ENCODE measurements at regions not wholly inside any gene's neighbourhood (a gene's known extent, or its start where the extent isn't known, plus 50 kb on each side); places are given as distances from the start of the nearest gene placed in this dataset.

GRCh38 chr2:238709325-238710025, 138.4 kb upstream of the TWIST2 start:
- no peaks in the 10 kb centered on the region for H3K4me1 Mint-ChIP-seq (ENCODE audit: unreplicated experiment)
- DNase-seq (ENCODE audit: low spot score) = no peak
- H3K27me3 Mint-ChIP-seq (ENCODE audit: unreplicated experiment) = no peaks in the 10 kb centered on the region
- H3K9me3 Mint-ChIP-seq (ENCODE audit: unreplicated experiment) = no peaks in the 10 kb centered on the region
- TF ChIP-seq CTCF (IDR thresholded peaks at IDR 0.05; ENCODE audit: unreplicated experiment) = no peak
- no peaks in the 10 kb centered on the region for H3K36me3 Mint-ChIP-seq (ENCODE audit: low read depth, unreplicated experiment)
- H3K4me3 Mint-ChIP-seq (ENCODE audit: unreplicated experiment) = no peak overlapping the region
- H3K27ac Mint-ChIP-seq (ENCODE audit: unreplicated experiment) = no peak overlapping the region

- Mint-ChIP-seq H3K4me1 (ENCODE audit: unreplicated experiment) (no peaks in the 10 kb centered on the region), H3K27ac (ENCODE audit: unreplicated experiment) (no peak overlapping the region), H3K9me3 (ENCODE audit: unreplicated experiment) (no peaks in the 10 kb centered on the region), H3K27me3 (ENCODE audit: unreplicated experiment) (no peaks in the 10 kb centered on the region), H3K36me3 (ENCODE audit: low read depth, unreplicated experiment) (no peaks in the 10 kb centered on the region), H3K4me3 (ENCODE audit: unreplicated experiment) (no peak overlapping the region)
- no peak for DNase-seq (ENCODE audit: low spot score)
- no peak for TF ChIP-seq CTCF (IDR thresholded peaks at IDR 0.05; ENCODE audit: unreplicated experiment)
Observed at GRCh38 chr2:238710032-238710735, 137.7 kb upstream of the TWIST2 start.

GRCh38 chr2:238710787-238711186, 137.1 kb upstream of the TWIST2 start:
- Mint-ChIP-seq H3K4me3 (ENCODE audit: unreplicated experiment) (no peak overlapping the region), H3K36me3 (ENCODE audit: low read depth, unreplicated experiment) (no peaks in the 10 kb centered on the region), H3K4me1 (ENCODE audit: unreplicated experiment) (no peaks in the 10 kb centered on the region), H3K27me3 (ENCODE audit: unreplicated experiment) (no peaks in the 10 kb centered on the region), H3K9me3 (ENCODE audit: unreplicated experiment) (no peaks in the 10 kb centered on the region), H3K27ac (ENCODE audit: unreplicated experiment) (no peak overlapping the region)
- TF ChIP-seq CTCF (IDR thresholded peaks at IDR 0.05; ENCODE audit: unreplicated experiment) = no peak
- no peak for DNase-seq (ENCODE audit: low spot score)

GRCh38 chr2:238711346-238711745, 136.5 kb upstream of the TWIST2 start:
- H3K27me3 Mint-ChIP-seq (ENCODE audit: unreplicated experiment) = no peaks in the 10 kb centered on the region
- H3K27ac Mint-ChIP-seq (ENCODE audit: unreplicated experiment) = no peak overlapping the region
- H3K9me3 Mint-ChIP-seq (ENCODE audit: unreplicated experiment) = no peaks in the 10 kb centered on the region
- H3K4me3 Mint-ChIP-seq (ENCODE audit: unreplicated experiment) = no peak overlapping the region
- no peak for TF ChIP-seq CTCF (IDR thresholded peaks at IDR 0.05; ENCODE audit: unreplicated experiment)
- H3K36me3 Mint-ChIP-seq (ENCODE audit: low read depth, unreplicated experiment) = no peaks in the 10 kb centered on the region
- DNase-seq (ENCODE audit: low spot score) = no peak
- no peaks in the 10 kb centered on the region for H3K4me1 Mint-ChIP-seq (ENCODE audit: unreplicated experiment)

- H3K4me3 Mint-ChIP-seq (ENCODE audit: unreplicated experiment) = no peak overlapping the region
- H3K4me1 Mint-ChIP-seq (ENCODE audit: unreplicated experiment) = no peaks in the 10 kb centered on the region
- peaks cover 2% of the 10 kb centered on the region for H3K27me3 Mint-ChIP-seq (ENCODE audit: unreplicated experiment)
- no peak for TF ChIP-seq CTCF (IDR thresholded peaks at IDR 0.05; ENCODE audit: unreplicated experiment)
- no peaks in the 10 kb centered on the region for H3K36me3 Mint-ChIP-seq (ENCODE audit: low read depth, unreplicated experiment)
- H3K9me3 Mint-ChIP-seq (ENCODE audit: unreplicated experiment) = no peaks in the 10 kb centered on the region
- DNase-seq (ENCODE audit: low spot score) = no peak
- no peak overlapping the region for H3K27ac Mint-ChIP-seq (ENCODE audit: unreplicated experiment)
Observed at GRCh38 chr2:238712011-238712410, 135.9 kb upstream of the TWIST2 start.

Data from endothelial cell (in vitro differentiated cells).